Smooth muscle cell (in vitro differentiated cells): ENCODE measurements at regions not wholly inside any gene's neighbourhood (a gene's known extent, or its start where the extent isn't known, plus 50 kb on each side); places are given as distances from the start of the nearest gene placed in this dataset.

ENCODE experiments used
- DNase-seq: peaks from one replicate; lab custom pipeline; 2025; ENCODE audit not compliant: unreplicated experiment; lab: John Stamatoyannopoulos, UW
- H2AFZ ChIP-seq: fragments of 200-600 bp; sonication (generic); 2 replicates; pipeline ENCODE4 v1.6.0; 2016; ENCODE audit warnings: antibody characterized with exemption, low read depth, mild to moderate bottlenecking
- H3F3A ChIP-seq: fragments of 200-600 bp; sonication (generic); 2 replicates; pipeline ENCODE4 v1.6.0; 2017; ENCODE audit warnings: antibody characterized with exemption, low read depth
- H3K27ac ChIP-seq: fragments of 200-600 bp; sonication (generic); 2 replicates; pipeline ENCODE4 v1.5.1; 2016; ENCODE audit warnings: low read depth, mild to moderate bottlenecking
- H3K27me3 ChIP-seq: fragments of 200-600 bp; sonication (generic); 2 replicates; pipeline ENCODE4 v1.6.1; 2016; ENCODE audit warnings: low read depth, mild to moderate bottlenecking
- H3K36me3 ChIP-seq: fragments of 200-600 bp; sonication (generic); 2 replicates; pipeline ENCODE4 v1.5.1; 2016; ENCODE audit warnings: low read depth
- H3K4me1 ChIP-seq: fragments of 200-600 bp; sonication (generic); 2 replicates; pipeline ENCODE4 v1.5.1; 2016; ENCODE audit warnings: low read depth
- H3K4me2 ChIP-seq: fragments of 200-600 bp; sonication (generic); 2 replicates; pipeline ENCODE4 v1.6.0; 2016; ENCODE audit warnings: mild to moderate bottlenecking
- H3K4me3 ChIP-seq: fragments of 200-600 bp; sonication (generic); 2 replicates; pipeline ENCODE4 v1.5.1; 2016; ENCODE audit warnings: mild to moderate bottlenecking
- H3K79me2 ChIP-seq: fragments of 200-600 bp; sonication (generic); 2 replicates; pipeline ENCODE4 v1.6.0; 2016; ENCODE audit warnings: low read depth, mild to moderate bottlenecking
- H3K9ac ChIP-seq: fragments of 200-600 bp; sonication (generic); 2 replicates; pipeline ENCODE4 v1.6.0; 2016; ENCODE audit warnings: low read depth
- H3K9me3 ChIP-seq: fragments of 200-600 bp; sonication (generic); replicated peaks from 2 replicates; pipeline ENCODE4 v1.5.1; 2016; ENCODE audit warnings: low read depth
- H4K20me1 ChIP-seq: fragments of 200-600 bp; sonication (generic); 2 replicates; pipeline ENCODE4 v1.6.0; 2016; ENCODE audit warnings: low read depth
- WGBS: methylation state at CpG from one replicate; pipeline ENCODE4 v1.1.7; 2016; ENCODE audit warnings: low lambda C conversion rate; 5-methylcytosine and 5-hydroxymethylcytosine counted together
- TF ChIP-seq, protein P1 (sequence below): fragments of 200-600 bp; sonication (generic); IDR thresholded peaks from 2 replicates; pipeline ENCODE4 v1.5.1; 2017; ENCODE audit warnings: borderline replicate concordance, mild to moderate bottlenecking, antibody characterized with exemption; ENCODE audit not compliant: insufficient read depth, poor library complexity, severe bottlenecking

DNA sequence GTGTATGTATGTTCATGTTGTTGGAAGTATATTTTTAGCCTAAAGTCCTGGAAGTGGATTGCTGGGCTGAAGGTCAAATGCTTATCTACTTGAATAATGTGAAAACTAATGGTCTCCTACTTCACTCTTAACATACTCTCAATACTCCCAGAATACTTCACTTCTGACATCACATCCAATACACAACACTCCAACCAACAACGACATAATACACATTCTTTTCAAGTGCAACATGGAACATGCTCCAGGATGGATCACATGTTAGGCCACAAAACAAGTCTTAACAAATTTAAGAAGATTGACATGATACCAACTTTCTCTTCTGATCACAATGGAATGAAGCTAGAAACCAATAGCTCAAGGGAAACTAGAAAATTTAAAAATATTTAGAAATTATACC lies 126.9 kb upstream of the ADCY1 start:
- WGBS, result 78% methylated on average over 1 of the region's 1 CpG
- no peak overlapping the region for H3K27ac ChIP-seq

DNA sequence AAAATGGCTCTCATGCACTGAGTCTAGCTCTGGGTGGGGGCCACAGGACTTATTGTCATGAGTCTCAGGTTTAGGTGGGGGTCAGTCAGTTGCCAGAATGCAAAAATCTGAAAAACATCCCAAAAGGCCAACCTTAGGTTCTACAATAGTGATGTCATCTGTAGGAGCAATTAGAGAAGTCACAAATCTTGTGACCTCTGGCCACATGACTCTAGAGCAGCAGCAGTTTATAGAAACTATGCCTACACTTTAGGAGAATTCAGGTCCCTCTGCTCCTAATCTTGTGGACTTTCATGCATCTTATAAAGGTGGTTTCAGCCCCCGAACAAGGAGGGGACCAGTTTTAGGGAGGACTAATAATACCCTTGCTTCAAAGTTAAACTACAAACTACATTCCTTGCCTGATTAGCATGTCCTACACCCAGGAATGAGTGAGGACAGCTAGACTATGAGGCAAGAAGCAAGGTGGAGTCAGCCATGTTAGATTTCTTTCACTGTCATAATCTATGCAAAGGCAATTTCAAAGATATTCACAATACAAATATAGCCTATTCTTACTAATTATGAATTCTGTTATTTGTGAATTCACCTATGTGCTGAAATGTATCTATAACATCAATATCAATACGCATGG lies 123.5 kb upstream of the ADCY1 start:
- Histone ChIP-seq H3K27me3 (peaks cover 3% of the 10 kb centered on the region), H3K4me2 (no peak overlapping the region), H3K4me3 (no peak overlapping the region), H3K27ac (no peak overlapping the region), H3K4me1 (no peaks in the 10 kb centered on the region), H3K79me2 (no peaks in the 10 kb centered on the region), H3K9ac (no peak overlapping the region), H2AFZ (no peak overlapping the region), H4K20me1 (no peaks in the 10 kb centered on the region), H3K36me3 (no peaks in the 10 kb centered on the region), H3K9me3 (no peaks in the 10 kb centered on the region), H3F3A (no peaks in the 10 kb centered on the region)
- 90% methylated on average over 2 of the region's 2 CpGs for WGBS
- no peak for DNase-seq
- TF ChIP-seq, protein P1, sequence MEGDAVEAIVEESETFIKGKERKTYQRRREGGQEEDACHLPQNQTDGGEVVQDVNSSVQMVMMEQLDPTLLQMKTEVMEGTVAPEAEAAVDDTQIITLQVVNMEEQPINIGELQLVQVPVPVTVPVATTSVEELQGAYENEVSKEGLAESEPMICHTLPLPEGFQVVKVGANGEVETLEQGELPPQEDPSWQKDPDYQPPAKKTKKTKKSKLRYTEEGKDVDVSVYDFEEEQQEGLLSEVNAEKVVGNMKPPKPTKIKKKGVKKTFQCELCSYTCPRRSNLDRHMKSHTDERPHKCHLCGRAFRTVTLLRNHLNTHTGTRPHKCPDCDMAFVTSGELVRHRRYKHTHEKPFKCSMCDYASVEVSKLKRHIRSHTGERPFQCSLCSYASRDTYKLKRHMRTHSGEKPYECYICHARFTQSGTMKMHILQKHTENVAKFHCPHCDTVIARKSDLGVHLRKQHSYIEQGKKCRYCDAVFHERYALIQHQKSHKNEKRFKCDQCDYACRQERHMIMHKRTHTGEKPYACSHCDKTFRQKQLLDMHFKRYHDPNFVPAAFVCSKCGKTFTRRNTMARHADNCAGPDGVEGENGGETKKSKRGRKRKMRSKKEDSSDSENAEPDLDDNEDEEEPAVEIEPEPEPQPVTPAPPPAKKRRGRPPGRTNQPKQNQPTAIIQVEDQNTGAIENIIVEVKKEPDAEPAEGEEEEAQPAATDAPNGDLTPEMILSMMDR, result no peak

More for the DNA sequence above, 126.9 kb upstream of the ADCY1 start:
- H3F3A ChIP-seq, result no peaks in the 10 kb centered on the region
- H2AFZ ChIP-seq, result no peak overlapping the region
- H3K4me3 ChIP-seq, result no peak overlapping the region
- H3K9me3 ChIP-seq, result no peaks in the 10 kb centered on the region
- TF ChIP-seq, protein P1, result no peak
- H3K9ac ChIP-seq, result no peak overlapping the region
- H3K4me1 ChIP-seq, result no peaks in the 10 kb centered on the region
- no peak for DNase-seq
- no peak overlapping the region for H3K4me2 ChIP-seq
- H4K20me1 ChIP-seq, result no peaks in the 10 kb centered on the region
- H3K27me3 ChIP-seq, result peaks cover 3% of the 10 kb centered on the region
- no peaks in the 10 kb centered on the region for H3K36me3 ChIP-seq
- H3K79me2 ChIP-seq, result no peaks in the 10 kb centered on the region

DNA sequence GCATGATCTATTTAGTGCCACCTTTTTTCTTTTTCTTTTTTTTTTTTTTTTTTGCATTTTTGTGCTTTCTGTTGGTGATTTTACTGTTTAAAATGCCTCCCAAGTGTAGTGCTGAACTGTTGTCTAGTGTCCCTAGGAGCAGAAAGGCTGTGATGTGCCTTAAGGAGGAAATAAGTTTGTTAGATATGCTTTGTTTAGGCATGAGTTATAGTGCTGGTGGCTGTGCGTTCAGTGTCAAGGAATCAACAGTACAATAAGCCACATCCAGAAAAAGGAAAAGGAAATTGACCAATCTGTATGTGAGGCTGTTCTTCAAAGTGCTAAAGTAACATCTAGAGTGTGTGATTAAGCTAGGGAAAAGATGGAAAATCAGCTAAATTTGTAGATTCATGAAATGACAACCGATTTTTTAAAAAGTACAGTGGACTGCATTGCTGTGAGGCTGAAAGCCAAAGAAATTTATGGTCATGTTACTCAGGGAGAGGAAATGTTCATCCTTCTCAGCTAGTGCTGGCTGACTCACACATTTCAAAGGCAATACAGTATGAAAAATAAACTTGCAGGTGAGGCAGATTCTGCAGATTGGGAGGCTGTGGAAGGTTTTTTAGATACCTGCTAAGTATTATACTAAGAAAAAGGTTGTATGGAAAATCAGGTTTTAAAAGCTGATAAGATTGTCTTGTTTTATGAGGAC lies 122.7 kb upstream of the ADCY1 start:
- no peak overlapping the region for H2AFZ ChIP-seq
- no peaks in the 10 kb centered on the region for H3K4me1 ChIP-seq
- no peaks in the 10 kb centered on the region for H4K20me1 ChIP-seq
- TF ChIP-seq, protein P1, result no peak
- no peaks in the 10 kb centered on the region for H3K36me3 ChIP-seq
- H3K9ac ChIP-seq, result no peak overlapping the region
- peaks cover 3% of the 10 kb centered on the region for H3K27me3 ChIP-seq
- H3F3A ChIP-seq, result no peaks in the 10 kb centered on the region
- H3K9me3 ChIP-seq, result no peaks in the 10 kb centered on the region
- 93% methylated on average over 2 of the region's 2 CpGs for WGBS
- no peak for DNase-seq
- H3K4me2 ChIP-seq, result no peak overlapping the region
- H3K4me3 ChIP-seq, result no peak overlapping the region
- no peaks in the 10 kb centered on the region for H3K79me2 ChIP-seq
- H3K27ac ChIP-seq, result no peak overlapping the region

DNA sequence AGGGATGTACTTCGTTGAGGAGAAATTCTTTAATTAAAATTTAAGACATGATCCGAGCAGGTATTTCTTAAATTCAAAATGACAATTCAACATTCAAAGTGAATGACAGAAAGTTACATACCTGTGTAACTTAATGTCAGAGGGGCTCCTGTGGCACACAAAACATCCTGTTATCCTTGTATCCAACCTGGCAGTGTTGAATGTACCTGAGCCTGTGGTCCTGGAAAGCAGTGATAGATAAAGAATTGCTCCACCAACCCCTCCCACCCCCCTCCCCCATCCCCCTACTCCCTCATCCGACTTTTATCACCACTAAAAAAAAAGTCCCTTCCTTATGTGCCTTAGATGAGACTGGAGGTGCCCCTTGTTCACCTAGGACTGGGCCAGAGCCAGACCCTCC lies 119.4 kb upstream of the ADCY1 start:
- no peak for DNase-seq
- H3K27ac ChIP-seq, result no peak overlapping the region
- no peak overlapping the region for H3K4me3 ChIP-seq
- H3F3A ChIP-seq, result no peaks in the 10 kb centered on the region
- no peak overlapping the region for H3K4me2 ChIP-seq
- H3K27me3 ChIP-seq, result no peaks in the 10 kb centered on the region
- H3K9ac ChIP-seq, result no peak overlapping the region
- H2AFZ ChIP-seq, result no peak overlapping the region
- no peaks in the 10 kb centered on the region for H3K79me2 ChIP-seq
- WGBS, result 81% methylated on average over 3 of the region's 3 CpGs
- TF ChIP-seq, protein P1, result no peak
- H3K4me1 ChIP-seq, result no peaks in the 10 kb centered on the region
- no peaks in the 10 kb centered on the region for H3K36me3 ChIP-seq
- H4K20me1 ChIP-seq, result no peaks in the 10 kb centered on the region
- H3K9me3 ChIP-seq, result no peaks in the 10 kb centered on the region
